Astrocyte (in vitro differentiated cells and primary cell): ENCODE measurements at regions not wholly inside any gene's neighbourhood (a gene's known extent, or its start where the extent isn't known, plus 50 kb on each side); places are given as distances from the start of the nearest gene placed in this dataset.

Experiments used
- CTCF ChIP-seq: IDR thresholded peaks from 2 replicates; pipeline ENCODE4 v1.5.1; 2011; ENCODE audit warnings: low read depth, mild to moderate bottlenecking, inconsistent platforms, low read length, moderate library complexity; ENCODE audit not compliant: insufficient read depth
- EZH2 ChIP-seq: IDR thresholded peaks from 2 replicates; pipeline ENCODE4 v1.6.1; 2012; ENCODE audit warnings: mild to moderate bottlenecking, low read length, inconsistent platforms; ENCODE audit not compliant: insufficient read depth

- TF ChIP-seq CTCF (no peak), EZH2 (no peak)
Measured at GRCh38 chr9:23467276-23467675, 358.8 kb downstream of the ELAVL2 start.
